Adrenal gland (tissue), 9 donors: ENCODE measurements at regions not wholly inside any gene's neighbourhood (a gene's known extent, or its start where the extent isn't known, plus 50 kb on each side); places are given as distances from the start of the nearest gene placed in this dataset.

ENCODE experiments used
- DNase-seq, 7 donors: peaks; one replicate each; pipeline ENCODE4 v3.0.0-alpha.2; 2019 to 2020
- H3K27ac ChIP-seq, 5 donors: fragments of 200-600 bp; sonication (generic) in 4 of 5; 1 replicate in 3 of 5; 2 replicates in 2 of 5; pipeline versions ENCODE4 v1.5.1 to v1.8.0; 2016 to 2020; ENCODE audit warnings: mild to moderate bottlenecking in 1 of 5
- H3K27me3 ChIP-seq: fragments of 200-600 bp; 2 replicates; pipeline ENCODE4 v1.8.0; 2021
- H3K36me3 ChIP-seq, 2 donors: fragments of 200-600 bp; replicated peaks in 1 of 2; 1 replicate in 1 of 2; 2 replicates in 1 of 2; pipeline versions ENCODE4 v1.5.1 to v1.8.0; 2018 to 2022
- H3K4me1 ChIP-seq, 2 donors: fragments of 200-600 bp; replicated peaks in 1 of 2; 1 replicate in 1 of 2; 2 replicates in 1 of 2; pipeline versions ENCODE4 v1.5.1 to v1.8.0; 2018 to 2021
- H3K4me3 ChIP-seq, 4 donors: fragments of 200-600 bp; sonication (generic) in 3 of 4; one replicate each; pipeline ENCODE4 v1.5.1; 2016 to 2018
- H3K9me3 ChIP-seq, 3 donors: fragments of 200-600 bp; sonication (generic) in 1 of 3; replicated peaks in 1 of 3; 1 replicate in 2 of 3; 2 replicates in 1 of 3; pipeline versions ENCODE4 v1.5.1 to v1.8.0; 2016 to 2021
- CTCF ChIP-seq, 6 experiments: fragments of 450-650 bp in 4 of 6; fragments of 200-600 bp in 2 of 6; sonication (generic) in 1 of 6; IDR thresholded peaks; 1 replicate in 5 of 6; 2 replicates in 1 of 6; pipeline versions ENCODE4 v1.5.1 to v1.8.0; 2016 to 2021; ENCODE audit warnings: antibody characterized with exemption in 6 of 6, mild to moderate bottlenecking in 2 of 6, moderate library complexity in 1 of 6
- POLR2A ChIP-seq, 2 donors: fragments of 450-650 bp; IDR thresholded peaks; one replicate each; pipeline ENCODE4 v1.6.1; 2017; ENCODE audit warnings: antibody characterized with exemption in 2 of 2, mild to moderate bottlenecking in 2 of 2, moderate library complexity in 1 of 2
- WGBS, 4 donors: extraction: QIAGEN DNeasy Blood & Tissue Kit in 2 of 4; methylation state at CpG; one replicate each; pipeline versions ENCODE4 v1.1.5 to v1.1.7; 2013 to 2017; 5-methylcytosine and 5-hydroxymethylcytosine counted together
- intact Hi-C, 2 donors: fragments of 100-400 bp; cut with DNase I; formaldehyde crosslinking; loops; one replicate each; pipeline versions ENCODE4 v1.14.1 to v1.15.0; 2022 to 2023
- donor health status: healthy with polysubstance abuse.
- donor health status: Bipolar disorder and iron deficiency.
- donor health status: DM: yes; HTN: yes; CAD: no.
- donor health status: DM: no; HTN: no; CAD: no.
- donor health status: DM: no; HTN: no; CAD: no.

GRCh38 chr6:125498606-125499005 lies 196.8 kb upstream of the HDDC2 start:
- TF ChIP-seq POLR2A (IDR thresholded peaks at IDR 0.05), result no peak
- no peak for TF ChIP-seq CTCF (IDR thresholded peaks at IDR 0.05)
- WGBS, 4 donors, result 86 to 92% (median 87%) methylated on average over 3 of the region's 3 CpGs
- intact Hi-C loops, result no loop called here

DNA sequence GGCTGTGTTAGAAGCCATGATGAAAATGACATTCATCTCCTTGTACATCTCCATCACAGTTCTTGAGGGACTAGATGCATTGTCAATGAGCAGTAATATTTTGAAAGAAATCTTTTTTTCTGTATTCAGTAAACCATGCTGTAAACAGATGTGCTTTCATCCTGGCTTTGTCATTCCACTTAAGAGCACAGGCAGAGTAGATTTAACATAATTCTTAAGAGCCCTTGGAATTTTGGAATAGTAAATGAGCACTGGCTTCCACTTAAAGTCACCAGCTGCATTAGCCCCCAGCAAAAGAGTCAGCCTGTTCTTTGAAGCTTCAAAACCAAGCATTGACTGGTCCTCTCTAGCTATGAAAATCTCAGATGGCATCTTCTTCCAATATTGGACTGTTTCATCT lies 197.8 kb upstream of the HDDC2 start:
- TF ChIP-seq CTCF (IDR thresholded peaks at IDR 0.05), result no peak
- no peak for TF ChIP-seq POLR2A (IDR thresholded peaks at IDR 0.05)
- Histone ChIP-seq H3K27ac (no peak overlapping the region), H3K4me1 (no peaks in the 10 kb centered on the region), H3K4me3 (no peak overlapping the region), H3K36me3 (no peaks in the 10 kb centered on the region), H3K9me3 (no peaks in the 10 kb centered on the region), H3K27me3 (no peaks in the 10 kb centered on the region)
- DNase-seq, result no peak
- intact Hi-C loops, result no loop called here

More at GRCh38 chr6:125498606-125499005, 196.8 kb upstream of the HDDC2 start:
- no peak for DNase-seq
- no peaks in the 10 kb centered on the region for H3K36me3 ChIP-seq
- H3K27me3 ChIP-seq, result no peaks in the 10 kb centered on the region
- H3K27ac ChIP-seq, result no peak overlapping the region
- no peaks in the 10 kb centered on the region for H3K9me3 ChIP-seq
- H3K4me3 ChIP-seq, result no peak overlapping the region
- no peaks in the 10 kb centered on the region for H3K4me1 ChIP-seq

DNA sequence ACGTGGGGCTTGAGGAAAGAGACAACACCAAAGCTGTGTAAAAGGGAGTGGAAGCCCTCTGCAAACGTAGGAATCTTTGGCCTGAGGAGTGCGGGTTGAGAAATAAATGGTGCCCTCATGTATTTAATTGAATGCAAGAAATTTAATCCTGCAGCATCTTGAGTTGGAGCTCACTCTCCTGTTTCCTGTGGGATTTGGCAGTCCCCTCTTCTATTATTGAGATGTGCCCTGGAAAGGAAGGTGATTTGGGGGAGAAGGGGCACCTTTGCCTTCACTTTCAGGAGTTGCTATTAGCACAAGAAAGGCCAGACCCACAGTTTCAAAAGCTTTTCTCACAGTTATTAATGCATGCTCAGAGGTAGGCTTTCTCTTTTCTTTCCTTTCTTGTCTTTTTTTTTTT lies 201.4 kb upstream of the HDDC2 start:
- H3K4me3 ChIP-seq, result no peak overlapping the region
- 53 to 69% (median 63%) methylated on average over 3 of the region's 3 CpGs for WGBS, 4 donors
- intact Hi-C loops, result no loop called here
- DNase-seq, result no peak
- H3K36me3 ChIP-seq, result no peaks in the 10 kb centered on the region
- no peaks in the 10 kb centered on the region for H3K27me3 ChIP-seq
- no peak overlapping the region for H3K27ac ChIP-seq
- H3K9me3 ChIP-seq, result no peaks in the 10 kb centered on the region
- TF ChIP-seq CTCF (IDR thresholded peaks at IDR 0.05) (no peak), POLR2A (IDR thresholded peaks at IDR 0.05) (no peak)
- H3K4me1 ChIP-seq, result no peaks in the 10 kb centered on the region

- Histone ChIP-seq H3K36me3 (no peaks in the 10 kb centered on the region), H3K4me3 (no peak overlapping the region), H3K27ac (no peak overlapping the region), H3K9me3 (no peaks in the 10 kb centered on the region), H3K4me1 (no peaks in the 10 kb centered on the region), H3K27me3 (no peaks in the 10 kb centered on the region)
- WGBS, 4 donors, result 66 to 72% (median 70%) methylated on average over 4 of the region's 4 CpGs
- TF ChIP-seq CTCF (IDR thresholded peaks at IDR 0.05), result no peak
- TF ChIP-seq POLR2A (IDR thresholded peaks at IDR 0.05), result no peak
- intact Hi-C loops, result no loop called here
- peak in 4 of 7 donors; percentile 20 to 56 (median 24) for DNase-seq
Measured at GRCh38 chr6:125507987-125508655, 206.4 kb upstream of the HDDC2 start.
